GM19240 (cell line): ENCODE measurements at regions not wholly inside any gene's neighbourhood (a gene's known extent, or its start where the extent isn't known, plus 50 kb on each side); places are given as distances from the start of the nearest gene placed in this dataset.
"Not testable (repeated sequence)": the region's sequence is repeated elsewhere in the genome, so short reads cannot be mapped to it uniquely, and the experiment has no call there.

Experiments
- DNase-seq: peaks from one replicate; pipeline ENCODE4 v3.0.0; 2011; ENCODE audit warnings: low spot score; ENCODE audit not compliant: insufficient read length

DNA sequence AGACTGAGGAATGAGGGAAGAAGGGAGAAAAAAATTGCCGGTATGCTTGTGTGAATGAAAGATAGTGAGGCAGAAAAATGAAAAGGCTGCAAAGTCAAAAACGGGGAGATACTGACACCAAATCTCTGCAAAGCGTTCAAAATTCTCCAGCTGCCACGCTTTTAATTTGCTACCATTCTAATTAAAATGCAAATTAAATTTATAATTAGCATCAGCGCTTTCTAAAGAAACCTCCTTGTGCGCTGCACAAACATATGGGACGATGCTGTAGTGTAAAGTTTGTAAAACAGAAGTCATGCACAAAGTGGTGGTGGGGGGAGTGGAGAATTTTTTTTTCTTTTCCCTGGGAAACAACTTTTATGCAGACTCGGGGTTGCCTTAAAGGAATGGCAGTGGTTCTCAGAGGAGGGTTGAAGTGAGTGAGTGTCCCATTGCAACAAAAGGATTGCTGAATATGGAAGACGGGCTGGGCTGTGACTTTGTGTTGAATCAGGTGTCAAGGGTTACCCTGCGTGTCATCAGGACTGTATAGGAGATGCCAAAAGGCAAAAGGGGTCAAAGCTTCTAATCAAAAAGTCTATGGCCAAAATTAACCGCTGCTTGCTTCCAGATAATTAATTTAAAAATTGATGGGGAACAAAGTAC lies 472.2 kb downstream of the NR2F2 start:
- DNase-seq: no peak

DNA sequence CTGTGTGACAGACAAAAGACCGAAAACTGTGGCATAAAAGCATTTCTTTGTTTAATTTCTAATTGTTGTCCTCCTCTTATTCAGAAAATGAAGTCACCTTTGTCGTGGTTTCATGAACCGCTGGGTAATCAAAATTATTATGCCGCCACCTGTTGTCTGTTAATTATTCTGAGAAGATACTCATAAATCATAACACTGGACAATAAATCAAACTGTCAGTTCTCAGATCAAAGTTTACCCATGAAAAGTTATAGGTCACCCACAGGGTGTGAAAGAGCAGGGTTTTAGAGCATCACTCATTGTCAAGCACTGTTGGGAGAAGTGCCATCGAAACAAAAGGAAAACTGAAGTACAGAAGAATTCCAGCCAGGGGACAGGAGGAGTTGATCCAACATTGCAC lies 474.3 kb downstream of the NR2F2 start:
- DNase-seq: no peak

DNA sequence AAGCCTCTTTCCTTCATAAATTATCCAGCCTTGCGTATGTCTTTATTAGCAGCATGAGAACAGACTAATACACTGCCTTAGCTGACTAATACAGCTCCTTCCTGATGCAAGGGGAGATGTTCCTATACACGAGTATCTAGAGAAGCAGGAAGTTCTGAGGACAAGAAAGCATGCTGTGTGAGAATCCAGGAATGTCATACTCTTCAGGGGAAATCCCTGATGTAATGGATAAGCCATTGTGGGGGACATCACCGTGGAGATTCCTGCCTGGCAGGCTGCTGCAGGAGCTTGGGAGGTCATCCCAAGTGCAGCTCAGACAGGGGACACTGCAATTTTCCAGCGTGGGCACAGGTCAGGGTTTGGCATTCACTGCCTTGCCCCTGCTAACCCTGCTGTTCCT lies 476.9 kb downstream of the NR2F2 start:
- no peak for DNase-seq

DNA sequence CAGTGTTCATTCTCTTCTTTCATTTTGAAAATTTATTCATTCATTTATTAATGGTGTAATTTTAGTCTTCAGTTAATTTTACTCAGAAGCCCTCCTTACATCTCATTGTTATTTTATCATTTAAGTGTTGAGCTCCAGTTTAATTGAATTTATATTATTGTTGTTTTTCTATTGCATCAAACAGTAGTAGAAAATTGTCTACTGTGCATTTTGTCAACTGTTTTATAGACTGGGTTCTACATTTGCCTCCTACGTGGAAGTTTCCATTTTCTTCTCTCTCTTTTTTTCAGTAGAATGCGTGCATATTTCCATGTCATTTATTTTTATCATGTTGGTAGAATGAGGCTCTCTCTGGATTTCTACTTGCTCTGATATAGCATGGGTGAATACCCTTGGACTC lies 487.4 kb downstream of the NR2F2 start:
- no peak for DNase-seq

DNA sequence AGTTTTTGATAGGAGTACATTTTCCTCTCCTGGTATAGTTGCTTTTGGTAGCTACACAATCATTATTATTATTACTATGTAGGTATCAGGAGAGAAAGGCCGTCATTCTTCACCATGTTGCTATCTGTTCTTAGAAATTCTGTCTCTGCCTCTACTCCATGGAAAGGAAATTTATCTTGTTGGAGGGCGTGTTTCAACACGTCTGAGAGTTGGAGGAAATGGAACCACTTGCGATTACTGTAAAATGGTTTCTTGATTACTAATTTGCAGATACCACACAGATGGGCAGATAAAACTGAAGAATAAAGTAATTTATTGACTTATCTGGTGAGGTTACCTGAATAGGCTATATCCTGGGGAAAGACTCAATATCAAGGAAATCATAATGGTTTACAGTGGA lies 488.4 kb downstream of the NR2F2 start:
- DNase-seq: no peak

DNA sequence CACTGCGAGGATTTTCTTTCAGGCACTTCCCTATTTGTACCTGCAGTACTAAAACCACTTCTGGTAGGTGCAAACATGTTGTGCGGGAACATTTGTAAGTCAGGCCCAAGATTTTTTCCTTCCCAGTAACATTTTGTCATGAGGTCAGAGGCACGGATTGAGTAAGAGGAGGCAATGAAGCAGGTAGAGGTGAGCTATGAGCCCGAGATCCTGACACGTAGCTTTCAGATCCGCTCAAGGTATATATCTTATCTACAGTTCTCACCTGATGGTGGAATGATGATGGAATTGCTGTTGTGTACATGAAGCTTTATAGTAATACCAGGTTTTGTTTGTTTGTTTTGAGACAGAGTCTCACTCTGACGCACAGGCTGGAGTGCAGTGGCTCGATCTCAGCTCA lies 497.5 kb downstream of the NR2F2 start:
- DNase-seq: no peak

DNA sequence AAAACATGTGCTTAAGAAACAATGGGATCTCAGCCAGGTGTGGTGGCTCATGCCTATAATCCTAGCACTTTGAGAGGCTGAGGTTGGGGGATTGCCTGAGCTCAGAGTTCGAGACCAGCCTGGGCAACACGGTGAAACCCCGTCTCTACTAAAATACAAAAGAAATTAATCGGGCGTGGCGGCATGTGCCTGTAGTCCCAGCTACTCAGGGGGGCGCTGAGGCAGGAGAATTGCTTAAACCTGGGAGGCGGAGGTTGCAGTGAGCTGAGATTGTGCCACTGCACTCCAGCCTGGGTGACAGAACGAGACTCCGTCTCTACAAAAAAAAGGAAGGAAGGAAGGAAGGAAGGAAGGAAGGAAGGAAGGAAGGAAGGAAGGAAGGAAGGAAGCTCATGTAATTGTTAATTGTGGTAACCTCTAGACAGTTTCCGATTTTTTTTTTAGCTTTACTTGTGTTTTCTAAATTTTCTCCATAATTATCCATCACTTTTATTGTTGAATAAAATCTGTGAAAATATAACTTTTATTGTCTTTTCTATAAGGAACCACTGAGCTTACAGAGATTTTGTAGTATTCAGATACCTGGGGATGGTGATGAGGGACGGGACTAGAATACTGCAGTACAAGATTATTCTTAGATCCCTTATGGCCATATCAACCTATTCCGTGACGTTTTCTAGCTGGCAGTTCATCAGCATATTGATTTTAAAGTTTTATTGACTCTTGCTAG lies 506.9 kb downstream of the NR2F2 start:
- no peak for DNase-seq

DNA sequence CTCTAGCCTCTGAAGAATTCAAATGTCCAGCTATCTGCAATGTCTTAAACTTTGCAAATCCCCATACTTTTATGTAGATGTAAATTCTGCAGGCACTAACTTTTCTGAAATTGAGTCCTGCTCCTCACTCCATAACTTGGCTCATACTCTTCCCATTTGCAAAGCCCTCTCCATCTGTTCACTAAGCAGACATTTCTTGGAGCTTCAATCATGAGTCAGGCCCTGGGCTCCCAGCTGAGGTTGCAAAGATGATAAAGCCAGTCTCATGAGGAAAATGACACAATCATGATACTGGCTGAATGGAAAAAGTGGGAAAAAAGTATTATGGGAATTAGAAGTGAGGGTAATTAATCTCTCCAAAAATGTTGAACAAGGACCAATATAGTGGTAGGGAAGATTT lies 507.6 kb downstream of the NR2F2 start:
- DNase-seq: no peak

DNA sequence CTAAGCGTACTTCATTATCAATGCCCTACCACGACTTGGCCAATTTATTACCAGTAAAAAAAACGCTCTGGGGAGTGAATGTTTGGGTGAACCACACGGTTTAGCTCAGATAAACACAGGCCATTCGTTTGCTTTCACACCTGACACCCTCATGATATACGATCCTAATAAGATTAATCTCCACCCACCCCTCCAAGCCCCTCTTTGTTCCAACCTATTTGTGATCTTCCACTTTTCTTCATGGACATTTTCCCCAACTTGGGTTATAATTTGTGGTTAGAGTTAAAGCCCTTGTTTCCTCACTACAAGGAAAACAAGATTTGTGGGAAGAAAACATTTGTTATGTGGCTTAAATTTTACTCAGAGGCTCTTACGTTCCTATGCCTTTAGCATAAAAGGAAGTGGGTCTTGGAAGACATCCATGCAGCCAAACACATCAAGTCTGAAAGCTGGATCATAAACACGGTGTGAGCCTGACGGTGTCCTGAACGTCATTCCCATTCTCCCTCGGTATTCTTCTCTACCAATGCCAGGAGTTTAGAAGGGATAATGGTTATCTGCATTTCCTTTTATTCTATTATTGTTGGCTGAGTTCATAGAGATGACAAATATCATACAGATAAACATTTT lies 518.9 kb downstream of the NR2F2 start:
- no peak for DNase-seq

DNA sequence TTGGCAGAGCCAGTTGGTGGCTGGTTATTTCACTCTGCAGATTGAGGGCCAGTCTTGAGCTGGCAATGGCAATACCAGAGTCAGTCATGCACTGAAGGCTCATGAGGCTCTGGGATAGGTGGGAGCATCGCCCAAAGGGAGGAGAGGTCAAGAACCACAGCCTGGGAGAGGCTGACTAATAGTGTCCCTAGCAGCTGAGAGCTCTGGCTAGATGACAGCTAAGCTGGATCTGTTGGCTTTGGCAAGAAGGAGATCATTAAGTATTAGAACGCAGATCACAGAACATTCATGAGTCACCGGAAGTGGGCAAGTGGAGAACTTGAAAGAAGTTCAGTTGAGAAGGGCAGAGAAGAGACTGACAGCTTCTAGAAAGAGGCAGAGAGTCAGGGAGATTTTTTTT lies 521.1 kb downstream of the NR2F2 start:
- DNase-seq: no peak

DNA sequence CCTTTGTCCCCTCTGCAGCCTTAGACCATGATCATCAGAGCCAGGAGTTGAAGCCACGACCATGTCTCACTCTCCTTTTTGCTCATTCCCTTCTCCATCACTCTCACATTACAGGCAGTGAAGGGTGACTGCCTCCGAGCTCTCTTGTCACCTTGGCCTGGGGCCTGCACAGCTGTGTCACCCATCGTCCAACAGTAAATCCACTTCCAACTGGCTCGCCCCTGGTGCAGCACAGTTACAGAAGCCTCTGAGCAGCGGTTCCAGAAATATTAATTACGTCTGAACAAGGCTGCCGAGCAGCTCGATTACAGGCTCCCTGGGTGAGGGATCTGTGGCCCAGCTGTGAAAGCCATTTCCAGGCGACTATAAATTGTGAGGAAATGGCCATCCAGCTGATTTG lies 528.2 kb downstream of the NR2F2 start:
- no peak for DNase-seq

DNA sequence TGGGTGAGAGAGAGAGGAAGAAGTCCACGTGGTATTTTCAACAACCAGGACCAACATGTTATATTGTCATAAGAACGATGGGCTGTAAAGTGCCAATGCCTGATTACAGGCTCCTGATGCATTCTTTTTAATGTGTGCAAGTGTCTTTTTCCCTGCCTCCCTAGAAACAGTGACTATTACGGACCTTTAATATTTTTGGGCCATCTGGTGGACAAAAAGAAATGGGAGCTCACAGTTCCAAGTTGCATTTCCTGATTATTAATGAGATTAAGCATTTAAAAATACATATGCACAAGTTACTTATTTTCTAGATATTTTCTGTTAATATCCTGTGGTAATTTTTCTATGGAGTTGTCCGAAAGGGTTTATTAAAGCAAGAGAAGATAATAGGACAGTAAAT lies 530.2 kb downstream of the NR2F2 start:
- DNase-seq: no peak

DNA sequence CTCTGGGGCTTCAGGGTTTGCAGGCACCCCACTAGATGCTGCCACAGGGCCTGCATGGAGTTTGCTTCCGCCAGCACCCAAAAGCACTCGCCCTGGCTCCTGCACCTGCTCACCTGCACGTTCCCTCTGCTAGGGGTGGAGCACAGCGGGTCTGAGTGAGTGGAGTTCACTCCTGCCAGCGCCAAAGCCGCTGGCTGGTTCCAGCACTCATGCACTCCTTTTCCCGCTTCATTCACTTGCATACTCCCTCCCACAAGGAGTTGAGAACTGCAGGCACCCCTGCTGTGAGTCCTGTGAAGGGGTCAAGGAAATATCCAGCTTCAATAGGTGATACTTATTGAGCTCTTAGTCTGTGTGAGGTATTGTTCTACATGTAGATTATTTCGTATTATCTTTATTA lies 537.5 kb downstream of the NR2F2 start:
- no peak for DNase-seq

DNA sequence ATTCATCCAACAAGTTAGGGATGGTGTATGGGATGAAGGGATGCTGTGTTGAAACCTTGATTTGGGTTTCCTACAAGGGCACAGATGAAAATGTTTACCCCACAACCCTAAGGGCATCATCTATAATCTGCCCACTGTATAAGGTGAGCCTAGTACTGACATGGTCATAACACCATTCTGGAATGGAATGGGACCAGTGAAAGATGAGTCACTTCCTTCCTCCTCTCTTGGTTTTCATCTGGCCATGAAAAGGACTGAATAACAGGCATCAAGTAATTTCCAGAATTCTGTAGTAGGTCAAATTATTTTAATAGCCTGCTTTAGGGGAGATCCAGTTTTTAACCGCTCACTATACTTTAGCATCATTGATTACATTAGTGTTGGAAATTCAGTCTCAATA lies 538.6 kb downstream of the NR2F2 start:
- no peak for DNase-seq

DNA sequence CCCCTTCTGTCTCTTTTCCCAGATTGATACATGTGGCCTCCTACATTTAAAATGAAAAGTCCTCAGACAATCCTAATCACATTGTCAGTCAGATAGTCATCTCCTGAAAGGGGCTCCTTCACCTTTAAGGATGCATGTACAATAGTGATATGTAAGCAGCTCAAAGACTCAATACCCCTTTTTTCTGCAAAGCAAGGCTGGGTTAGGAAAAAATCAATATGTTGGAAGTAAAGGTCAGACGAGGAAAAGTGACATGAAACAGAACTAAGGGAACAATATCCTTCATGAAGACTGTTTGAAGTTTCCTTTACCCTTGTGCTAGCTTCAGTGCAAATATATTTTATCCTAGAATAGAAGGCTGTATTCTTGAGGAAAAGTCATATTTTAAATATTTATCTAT lies 539.3 kb downstream of the NR2F2 start:
- no peak for DNase-seq

DNA sequence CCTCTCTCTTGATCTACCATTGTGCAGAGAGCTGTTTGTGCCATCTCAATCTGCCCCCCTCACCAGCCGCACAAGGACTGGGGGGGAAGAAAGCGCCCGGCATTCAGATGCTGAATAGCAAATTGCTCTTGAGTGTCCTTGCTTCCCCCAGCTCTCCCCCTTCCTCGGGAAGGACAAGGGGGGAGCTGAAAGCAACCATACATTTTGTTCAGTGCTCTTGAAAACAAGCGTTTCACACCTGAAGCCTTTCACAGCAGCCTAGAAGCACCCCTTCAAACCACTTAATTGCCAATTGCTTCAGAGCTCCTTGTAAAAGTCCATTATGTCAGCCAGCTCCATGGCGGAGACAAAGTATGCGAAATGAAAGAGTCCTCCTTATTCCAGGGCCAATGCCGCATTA lies 540.1 kb downstream of the NR2F2 start:
- no peak for DNase-seq

DNA sequence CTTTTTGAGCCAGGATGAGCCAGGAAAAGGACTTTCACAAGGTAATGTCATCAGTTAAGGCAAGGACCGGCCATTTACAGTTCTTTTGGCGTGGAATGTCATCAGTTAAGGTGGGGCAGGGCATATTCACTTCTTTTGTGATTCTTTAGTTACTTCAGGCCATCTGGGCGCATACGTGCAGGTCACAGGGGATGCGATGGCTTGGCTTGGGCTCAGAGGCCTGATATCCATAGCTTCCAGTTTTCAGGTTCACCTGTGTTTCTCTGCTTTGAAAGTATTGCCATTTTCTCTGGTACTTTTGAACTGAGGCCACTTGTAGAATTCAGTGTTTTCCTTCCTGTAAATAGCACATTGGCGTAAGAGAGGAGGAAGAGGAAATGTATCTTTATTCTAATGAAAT lies 546.9 kb downstream of the NR2F2 start:
- DNase-seq: not testable (repeated sequence)

DNA sequence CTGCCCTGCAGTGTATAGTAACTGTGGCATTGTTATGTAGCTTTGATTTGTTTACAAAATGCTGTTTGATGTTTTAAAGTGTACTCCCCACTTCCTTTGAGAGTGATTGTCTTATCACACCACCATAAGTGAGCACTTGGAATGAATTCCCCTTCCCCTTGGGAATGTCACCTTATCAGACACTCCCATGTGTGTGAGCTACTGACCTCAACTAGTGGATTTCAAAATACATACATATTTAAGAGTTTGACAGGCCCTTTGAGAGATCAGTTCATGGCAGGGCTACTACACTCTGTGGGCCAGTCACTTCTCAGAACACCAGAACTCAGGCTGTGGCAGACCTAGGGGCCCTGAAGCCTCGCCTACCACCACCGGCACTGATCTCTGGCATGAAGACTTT lies 547.6 kb downstream of the NR2F2 start:
- DNase-seq: no peak

DNA sequence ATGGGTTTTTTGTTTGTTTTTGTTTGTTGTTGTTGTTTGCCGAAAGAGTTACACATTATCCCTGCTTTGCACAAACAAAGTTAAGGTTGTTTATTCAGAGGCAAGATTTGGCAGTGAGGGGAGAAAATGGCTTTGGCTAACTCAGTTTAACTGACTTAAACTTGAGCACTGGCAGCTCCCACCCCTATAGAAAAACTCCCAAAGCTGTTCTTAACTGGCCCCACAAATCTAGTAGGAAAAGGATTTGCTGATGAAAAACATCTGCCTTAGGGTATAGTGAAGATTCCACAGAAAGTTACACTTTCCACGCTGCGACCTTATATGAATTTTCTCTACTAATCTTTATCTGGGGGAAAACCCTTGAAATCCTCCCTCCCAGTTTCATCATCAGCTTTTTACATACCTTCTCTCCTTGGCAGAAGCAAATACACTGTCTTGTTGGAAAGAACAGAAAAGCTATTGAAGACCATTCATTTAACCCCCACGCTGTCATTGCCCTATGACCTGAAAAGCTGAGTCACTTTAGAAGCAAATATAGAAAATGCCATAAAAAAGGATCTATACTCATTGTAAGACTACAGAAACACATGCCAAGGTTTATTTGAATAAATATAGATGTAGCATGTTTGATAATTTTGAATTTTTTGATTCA lies 551.7 kb downstream of the NR2F2 start:
- no peak for DNase-seq

DNA sequence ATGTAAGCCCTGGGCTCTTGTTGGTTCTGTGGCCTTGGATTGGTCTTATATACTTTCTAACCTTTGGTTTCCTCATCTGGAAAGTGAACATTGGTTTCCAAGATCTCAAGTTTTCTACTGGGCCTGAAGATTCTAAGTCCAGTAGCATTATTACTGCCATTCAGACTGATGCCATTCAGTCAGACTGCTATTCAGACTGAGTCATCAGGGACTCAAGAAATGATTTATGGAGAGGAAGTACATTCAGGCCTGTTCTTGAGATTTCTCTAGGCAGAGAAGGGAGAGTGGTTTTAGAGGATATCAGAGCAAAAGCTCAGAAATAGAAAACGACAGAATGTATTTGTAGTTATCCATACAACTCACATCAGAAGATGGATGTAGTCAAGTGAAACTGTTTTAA lies 557.2 kb downstream of the NR2F2 start:
- no peak for DNase-seq

DNA sequence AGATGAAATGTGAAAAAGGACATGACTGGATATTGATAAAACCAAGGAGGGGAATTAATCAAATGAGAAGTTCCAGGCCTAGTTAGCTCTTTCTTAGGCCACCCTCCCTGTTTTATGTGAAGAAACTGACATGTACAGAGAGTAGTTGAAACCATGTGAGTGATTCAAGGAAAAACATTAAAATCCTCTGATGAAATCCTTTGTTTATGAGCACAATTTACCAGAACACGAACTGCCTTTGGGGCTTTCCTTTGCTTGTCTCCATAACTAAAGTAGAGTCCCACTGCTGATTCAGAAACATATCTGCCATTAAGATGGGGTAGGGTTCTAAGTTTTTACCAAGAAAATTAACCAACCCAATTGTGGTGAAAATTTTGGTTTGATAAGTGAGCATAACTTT lies 558.3 kb downstream of the NR2F2 start:
- no peak for DNase-seq

DNA sequence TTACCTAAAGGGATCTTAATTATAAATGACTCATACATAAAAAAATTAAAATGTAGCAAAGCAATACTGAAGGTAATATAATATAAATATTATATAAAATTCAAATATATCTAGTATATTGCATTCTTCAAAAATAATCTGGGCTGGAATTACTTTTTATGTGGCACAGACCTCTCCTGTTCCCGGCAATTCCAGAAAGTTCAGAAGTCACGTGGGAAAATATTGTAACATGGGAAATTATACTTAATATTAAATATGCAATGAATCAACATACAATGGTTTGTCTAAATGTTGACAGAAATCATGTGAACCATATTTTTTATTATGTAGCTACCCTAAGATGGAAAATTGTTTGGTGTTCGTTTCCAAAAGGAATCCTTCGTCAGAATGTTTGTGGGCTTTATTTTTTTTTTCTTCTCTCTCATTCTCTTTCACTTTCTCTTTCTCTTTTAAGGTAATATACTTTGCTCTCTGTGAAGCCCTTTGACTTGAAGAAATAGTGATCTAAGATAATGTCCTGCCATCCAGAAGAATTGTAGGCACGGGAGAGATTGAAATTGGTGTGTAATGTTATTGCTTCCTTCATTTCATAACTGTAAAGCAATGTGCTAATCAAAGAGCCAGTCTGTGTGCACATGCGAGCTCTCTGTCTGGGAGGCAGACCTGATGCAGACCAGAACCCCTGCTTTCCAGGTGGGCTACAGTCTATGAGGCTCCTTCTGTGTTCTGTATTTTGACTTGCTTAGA lies 559.4 kb downstream of the NR2F2 start:
- no peak for DNase-seq
